ENCODE measurements at regions not wholly inside any gene's neighbourhood (a gene's known extent, or its start where the extent isn't known, plus 50 kb on each side); places are given as distances from the start of the nearest gene placed in this dataset.
"Not testable (repeated sequence)": the region's sequence is repeated elsewhere in the genome, so short reads cannot be mapped to it uniquely, and the experiment has no call there.

DNA sequence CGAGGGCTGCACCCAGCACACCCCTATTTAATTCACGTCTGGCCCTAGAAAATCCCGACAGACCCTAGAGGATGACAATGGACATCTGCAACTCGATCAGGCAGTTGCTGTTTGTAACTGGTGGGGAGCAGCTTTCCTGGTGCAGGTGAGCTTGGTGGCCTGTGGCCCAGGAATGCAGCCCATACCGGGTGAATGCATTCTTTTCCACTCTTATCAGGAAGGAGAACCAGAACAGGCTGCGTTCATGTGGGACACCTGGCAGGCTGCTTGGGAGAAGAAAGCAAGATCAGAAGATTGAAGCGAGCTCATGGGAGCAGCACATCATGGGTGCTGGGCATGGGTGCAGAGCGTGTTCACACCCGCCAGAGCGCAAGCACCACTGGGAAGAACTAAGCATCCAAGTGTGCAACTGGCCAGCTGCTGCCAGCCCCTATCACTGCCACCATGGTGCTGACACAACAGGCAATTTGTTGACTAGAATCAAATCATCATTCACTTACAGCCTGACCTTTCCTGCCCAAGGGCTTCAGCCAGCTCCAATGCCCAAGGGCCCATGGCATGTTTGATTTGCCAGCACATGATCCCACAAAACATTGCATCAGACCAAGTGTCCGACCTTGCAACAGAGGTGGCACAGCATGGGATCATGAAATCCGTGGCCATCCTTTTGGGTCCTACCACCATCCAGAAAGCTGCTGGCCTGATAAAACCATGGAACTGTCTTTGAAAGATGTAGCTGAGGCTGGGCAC lies 241.7 kb upstream of the ID2 start:
- no peak overlapping the region for H3K4me3 ChIP-seq (ENCODE audit: low read depth, low read length)
- DNase-seq (ENCODE audit: low read depth) = no peak
- no peak for TF ChIP-seq MYC (IDR thresholded peaks at IDR 0.05; ENCODE audit: low read depth, low read length)

- no peak for DNase-seq (ENCODE audit: low read depth)
- H3K4me3 ChIP-seq (ENCODE audit: low read depth, low read length) = no peak overlapping the region
- TF ChIP-seq CTCF (IDR thresholded peaks at IDR 0.05; ENCODE audit: low read depth, low read length) (no peak), MYC (IDR thresholded peaks at IDR 0.05; ENCODE audit: low read depth, low read length) (no peak), POLR2A (IDR thresholded peaks at IDR 0.05; ENCODE audit: extremely low read depth, insufficient read length) (no peak)
- TF ChIP-seq, protein P1, sequence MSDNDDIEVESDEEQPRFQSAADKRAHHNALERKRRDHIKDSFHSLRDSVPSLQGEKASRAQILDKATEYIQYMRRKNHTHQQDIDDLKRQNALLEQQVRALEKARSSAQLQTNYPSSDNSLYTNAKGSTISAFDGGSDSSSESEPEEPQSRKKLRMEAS (IDR thresholded peaks at IDR 0.05; ENCODE audit: low read depth, low read length) = no peak
Observed at GRCh38 chr2:8441371-8441770, 240.5 kb upstream of the ID2 start.

GRCh38 chr2:8441986-8442385 lies 239.9 kb upstream of the ID2 start:
- peak; percentile 66 for DNase-seq (ENCODE audit: low read depth)
- H3K4me3 ChIP-seq (ENCODE audit: low read depth, low read length) = no peak overlapping the region
- TF ChIP-seq POLR2A (IDR thresholded peaks at IDR 0.05; ENCODE audit: extremely low read depth, insufficient read length) (no peak), CTCF (IDR thresholded peaks at IDR 0.05; ENCODE audit: low read depth, low read length) (no peak), MYC (IDR thresholded peaks at IDR 0.05; ENCODE audit: low read depth, low read length) (no peak)
- TF ChIP-seq, protein P1 (IDR thresholded peaks at IDR 0.05; ENCODE audit: low read depth, low read length) = peak; percentile 82

DNA sequence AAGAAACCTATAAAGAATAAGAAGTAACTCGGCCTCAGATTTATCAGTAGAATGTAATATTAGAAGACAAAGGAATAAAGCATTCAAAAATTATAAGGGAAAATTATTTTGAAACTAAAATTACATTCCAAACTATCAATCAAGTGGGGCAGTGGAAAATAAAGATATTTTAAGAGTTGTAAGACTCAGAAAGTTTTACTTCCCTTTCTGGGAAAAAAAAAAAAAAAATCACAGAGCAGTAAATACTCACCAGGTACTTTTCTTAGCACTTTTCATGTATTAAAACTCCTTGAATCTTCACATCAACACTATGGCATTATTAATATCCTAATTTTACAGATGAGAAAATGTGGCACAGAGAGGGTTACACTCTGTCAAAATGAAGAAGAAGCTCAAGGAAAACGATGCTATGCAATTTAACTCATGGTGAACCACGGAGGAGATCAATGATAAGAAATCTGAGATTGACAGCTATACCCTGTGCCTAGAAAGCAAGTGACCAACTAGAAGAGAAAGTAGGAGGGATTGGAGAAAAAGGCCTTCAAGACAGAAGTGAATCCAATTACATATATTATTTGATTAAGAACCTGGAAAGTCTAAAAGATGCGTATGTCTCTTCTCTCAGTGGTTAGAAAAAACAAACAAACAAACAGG lies 238.9 kb upstream of the ID2 start:
- no peak overlapping the region for H3K4me3 ChIP-seq (ENCODE audit: low read depth, low read length)
- DNase-seq (ENCODE audit: low read depth) = no peak
- TF ChIP-seq MYC (IDR thresholded peaks at IDR 0.05; ENCODE audit: low read depth, low read length) = no peak
- TF ChIP-seq, protein P1 (IDR thresholded peaks at IDR 0.05; ENCODE audit: low read depth, low read length) = no peak
- TF ChIP-seq POLR2A (IDR thresholded peaks at IDR 0.05; ENCODE audit: extremely low read depth, insufficient read length) = no peak
- TF ChIP-seq CTCF (IDR thresholded peaks at IDR 0.05; ENCODE audit: low read depth, low read length) = no peak

DNA sequence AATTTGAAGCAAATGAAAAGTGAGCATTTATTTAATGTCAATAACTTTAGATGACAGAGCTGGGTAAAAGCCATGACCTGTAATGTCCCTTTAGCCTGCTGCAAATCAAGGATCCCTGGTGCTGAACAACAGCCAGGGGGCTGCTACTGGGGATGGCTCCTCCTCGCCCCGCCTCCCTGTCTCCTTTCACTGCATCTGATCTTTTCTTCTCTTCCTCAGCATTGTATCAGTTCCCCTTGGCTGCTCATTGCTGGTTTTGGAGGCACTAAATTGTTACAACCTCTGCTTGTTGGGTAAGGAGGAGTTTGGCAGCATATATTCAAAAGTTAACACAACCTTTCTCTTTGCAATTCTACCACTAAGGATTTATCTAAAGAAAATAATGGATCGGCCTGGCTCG lies 236.3 kb upstream of the ID2 start:
- no peak for DNase-seq (ENCODE audit: low read depth)
- H3K4me3 ChIP-seq (ENCODE audit: low read depth, low read length) = no peak overlapping the region
- TF ChIP-seq MYC (IDR thresholded peaks at IDR 0.05; ENCODE audit: low read depth, low read length) = no peak
- no peak for TF ChIP-seq POLR2A (IDR thresholded peaks at IDR 0.05; ENCODE audit: extremely low read depth, insufficient read length)
- TF ChIP-seq, protein P1 (IDR thresholded peaks at IDR 0.05; ENCODE audit: low read depth, low read length) = no peak
- no peak for TF ChIP-seq CTCF (IDR thresholded peaks at IDR 0.05; ENCODE audit: low read depth, low read length)

- DNase-seq (ENCODE audit: low read depth); H3K4me3 ChIP-seq (ENCODE audit: low read depth, low read length): not testable (repeated sequence)
Observed at GRCh38 chr2:8446751-8447150, 235.1 kb upstream of the ID2 start.

Data from NB4 (cell line).